ENCODE measurements at regions not wholly inside any gene's neighbourhood (a gene's known extent, or its start where the extent isn't known, plus 50 kb on each side); places are given as distances from the start of the nearest gene placed in this dataset.

DNA sequence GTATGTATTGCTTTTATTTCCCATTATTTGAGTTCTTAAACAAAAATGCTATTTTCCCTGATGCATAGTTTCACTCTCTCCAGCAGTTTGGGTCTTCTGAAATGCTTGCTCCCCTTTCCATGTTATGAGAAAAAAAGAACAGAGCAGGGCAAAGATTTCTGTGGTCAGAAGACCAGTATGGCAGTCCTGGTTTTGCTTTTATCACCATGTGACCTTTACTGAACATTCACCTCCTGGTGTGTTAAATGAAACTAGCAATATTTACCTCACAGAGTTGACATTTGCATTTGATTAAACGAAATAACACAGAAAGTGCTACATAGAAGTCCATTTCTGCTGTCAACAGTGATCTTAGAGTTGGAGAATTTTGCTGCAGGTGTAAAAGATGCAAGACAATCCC lies 141.0 kb upstream of the G2E3 start:
- no peak overlapping the region for H3K4me3 ChIP-seq (ENCODE audit: low read depth in 1 of 5, low read length in 5 of 5)
- H3K27ac ChIP-seq (ENCODE audit: low read depth, low read length) = no peak overlapping the region
- H3K27me3 ChIP-seq (ENCODE audit: control insufficient read depth in 5 of 5, insufficient read depth in 4 of 5, low read length in 5 of 5) = no peaks in the 10 kb centered on the region
- H3K9me3 ChIP-seq (ENCODE audit: control insufficient read depth in 5 of 5, low read length in 5 of 5) = no peaks in the 10 kb centered on the region
- no peaks in the 10 kb centered on the region for H3K4me1 ChIP-seq (ENCODE audit: control insufficient read depth in 5 of 5, insufficient read depth in 5 of 5, low read length in 5 of 5)
- H3K36me3 ChIP-seq (ENCODE audit: control insufficient read depth in 5 of 5, insufficient read depth in 5 of 5, low read length in 5 of 5) = no peaks in the 10 kb centered on the region
- no peak overlapping the region for H3K9ac ChIP-seq (ENCODE audit: low read length in 5 of 5)

DNA sequence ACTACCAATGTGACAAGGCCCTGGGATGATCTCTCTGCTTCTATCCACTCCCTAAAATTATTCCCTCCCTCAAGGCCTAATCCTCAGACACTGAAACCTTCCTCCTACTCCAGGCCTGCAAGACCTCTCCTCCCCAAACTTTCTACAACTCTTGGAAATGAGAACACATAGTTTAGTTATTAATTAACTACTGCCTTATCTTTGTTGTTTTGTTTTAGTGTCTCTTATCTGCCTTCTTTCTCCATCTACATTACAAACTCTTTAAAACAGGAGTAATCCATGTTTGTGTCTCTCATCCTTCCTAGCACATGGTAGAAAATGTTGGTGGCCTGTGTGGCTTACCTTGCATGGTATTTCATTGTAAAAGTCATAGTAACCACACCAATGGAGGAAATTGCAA lies 139.9 kb upstream of the G2E3 start:
- no peaks in the 10 kb centered on the region for H3K36me3 ChIP-seq (ENCODE audit: control insufficient read depth in 5 of 5, insufficient read depth in 5 of 5, low read length in 5 of 5)

DNA sequence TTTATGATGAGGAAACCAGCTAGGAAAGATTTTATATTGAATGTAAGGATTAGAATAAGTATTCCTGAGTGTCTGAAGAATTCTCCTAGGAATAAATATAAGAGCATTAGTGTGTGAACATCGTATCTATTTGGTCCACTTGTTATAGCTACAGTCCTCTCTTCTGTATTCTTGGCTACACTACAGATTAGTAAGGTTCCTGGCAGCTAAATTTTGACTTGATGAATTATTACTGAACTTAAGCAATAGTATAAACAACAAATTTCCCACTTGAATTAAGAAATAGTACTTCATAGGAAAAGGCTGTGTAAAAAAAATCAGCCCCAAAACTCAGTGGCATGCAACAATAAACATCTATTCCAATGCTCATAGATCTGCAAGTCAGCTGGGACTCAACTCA lies 138.4 kb upstream of the G2E3 start:
- Histone ChIP-seq H3K36me3 (ENCODE audit: control insufficient read depth in 5 of 5, insufficient read depth in 5 of 5, low read length in 5 of 5) (no peaks in the 10 kb centered on the region), H3K9ac (ENCODE audit: low read length in 5 of 5) (no peak overlapping the region), H3K4me3 (ENCODE audit: low read depth in 1 of 5, low read length in 5 of 5) (no peak overlapping the region), H3K27me3 (ENCODE audit: control insufficient read depth in 5 of 5, insufficient read depth in 4 of 5, low read length in 5 of 5) (peaks cover 0 to 2% (median 0%) of the 10 kb centered on the region in 5 donors), H3K9me3 (ENCODE audit: control insufficient read depth in 5 of 5, low read length in 5 of 5) (no peaks in the 10 kb centered on the region), H3K27ac (ENCODE audit: low read depth, low read length) (no peak overlapping the region), H3K4me1 (ENCODE audit: control insufficient read depth in 5 of 5, insufficient read depth in 5 of 5, low read length in 5 of 5) (no peaks in the 10 kb centered on the region)

More for the DNA sequence above, 139.9 kb upstream of the G2E3 start:
- Histone ChIP-seq H3K9me3 (ENCODE audit: control insufficient read depth in 5 of 5, low read length in 5 of 5) (no peaks in the 10 kb centered on the region), H3K4me1 (ENCODE audit: control insufficient read depth in 5 of 5, insufficient read depth in 5 of 5, low read length in 5 of 5) (no peaks in the 10 kb centered on the region), H3K9ac (ENCODE audit: low read length in 5 of 5) (no peak overlapping the region), H3K27me3 (ENCODE audit: control insufficient read depth in 5 of 5, insufficient read depth in 4 of 5, low read length in 5 of 5) (no peaks in the 10 kb centered on the region), H3K4me3 (ENCODE audit: low read depth in 1 of 5, low read length in 5 of 5) (no peak overlapping the region), H3K27ac (ENCODE audit: low read depth, low read length) (no peak overlapping the region)

DNA sequence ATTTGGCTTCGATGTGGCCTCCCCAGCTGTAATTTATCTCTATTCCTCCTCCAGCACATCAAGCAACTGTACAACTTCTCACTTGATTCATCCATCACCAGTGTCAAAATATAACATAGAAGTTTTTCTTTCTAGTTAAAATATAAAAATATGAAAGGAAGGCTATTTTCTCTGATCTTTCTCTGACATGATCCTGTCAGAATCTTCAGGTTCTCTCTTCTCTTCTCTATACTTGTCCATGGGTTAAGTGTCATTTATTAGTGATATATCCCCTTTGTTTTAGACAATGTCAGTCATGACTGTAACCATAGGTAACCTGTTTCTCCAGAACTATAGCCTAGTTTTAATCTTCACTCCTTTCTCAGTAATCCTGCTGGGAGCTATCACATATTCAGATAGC lies 132.5 kb upstream of the G2E3 start:
- H3K4me3 ChIP-seq (ENCODE audit: low read depth in 1 of 5, low read length in 5 of 5) = no peak overlapping the region
- no peaks in the 10 kb centered on the region for H3K36me3 ChIP-seq (ENCODE audit: control insufficient read depth in 5 of 5, insufficient read depth in 5 of 5, low read length in 5 of 5)
- no peaks in the 10 kb centered on the region for H3K9me3 ChIP-seq (ENCODE audit: control insufficient read depth in 5 of 5, low read length in 5 of 5)
- H3K27ac ChIP-seq (ENCODE audit: low read depth, low read length) = no peak overlapping the region
- H3K27me3 ChIP-seq (ENCODE audit: control insufficient read depth in 5 of 5, insufficient read depth in 4 of 5, low read length in 5 of 5) = peaks cover 0 to 2% (median 0%) of the 10 kb centered on the region in 5 donors
- no peaks in the 10 kb centered on the region for H3K4me1 ChIP-seq (ENCODE audit: control insufficient read depth in 5 of 5, insufficient read depth in 5 of 5, low read length in 5 of 5)
- no peak overlapping the region for H3K9ac ChIP-seq (ENCODE audit: low read length in 5 of 5)

DNA sequence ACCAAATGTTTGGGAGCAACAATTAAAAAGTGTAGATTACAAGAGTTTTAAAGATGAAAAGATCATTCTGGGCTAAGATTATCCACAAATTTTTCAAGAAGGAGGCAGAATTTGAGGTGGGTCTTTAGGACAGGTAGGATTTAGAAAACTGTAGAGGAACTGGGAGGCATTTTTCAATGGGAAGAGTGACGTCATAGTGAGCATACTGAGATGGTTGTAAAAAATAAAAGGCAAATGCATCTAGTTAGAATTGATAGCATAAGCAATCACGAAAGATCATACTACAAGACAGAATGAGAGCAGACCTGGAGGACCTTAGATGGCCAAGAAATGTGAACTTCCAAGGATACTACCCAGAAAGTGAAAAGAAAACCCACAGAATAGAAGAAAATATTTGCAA lies 131.6 kb upstream of the G2E3 start:
- Histone ChIP-seq H3K27ac (ENCODE audit: low read depth, low read length) (no peak overlapping the region), H3K36me3 (ENCODE audit: control insufficient read depth in 5 of 5, insufficient read depth in 5 of 5, low read length in 5 of 5) (no peaks in the 10 kb centered on the region), H3K9ac (ENCODE audit: low read length in 5 of 5) (no peak overlapping the region), H3K4me3 (ENCODE audit: low read depth in 1 of 5, low read length in 5 of 5) (no peak overlapping the region), H3K9me3 (ENCODE audit: control insufficient read depth in 5 of 5, low read length in 5 of 5) (no peaks in the 10 kb centered on the region), H3K27me3 (ENCODE audit: control insufficient read depth in 5 of 5, insufficient read depth in 4 of 5, low read length in 5 of 5) (peaks cover 0 to 2% (median 0%) of the 10 kb centered on the region in 5 donors), H3K4me1 (ENCODE audit: control insufficient read depth in 5 of 5, insufficient read depth in 5 of 5, low read length in 5 of 5) (no peaks in the 10 kb centered on the region)

DNA sequence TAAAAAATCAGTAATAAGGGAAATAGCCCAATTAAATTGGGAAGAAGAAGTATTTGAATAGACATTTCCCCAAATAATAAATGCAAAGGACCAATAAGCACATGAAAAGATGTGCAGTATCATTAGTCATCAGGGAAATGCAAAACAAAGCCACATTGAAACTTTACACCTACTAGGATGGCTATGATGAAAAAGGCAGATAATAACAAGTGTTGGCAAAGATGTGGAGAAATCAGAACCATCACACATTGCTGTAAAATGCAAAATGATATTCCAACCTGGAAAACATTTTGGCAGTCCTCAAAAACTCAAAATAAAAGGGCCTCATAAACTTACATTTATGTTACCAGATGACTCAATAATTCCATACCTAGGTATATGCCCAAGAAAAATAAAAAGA lies 131.1 kb upstream of the G2E3 start:
- H3K9me3 ChIP-seq (ENCODE audit: control insufficient read depth in 5 of 5, low read length in 5 of 5) = no peaks in the 10 kb centered on the region
- no peak overlapping the region for H3K9ac ChIP-seq (ENCODE audit: low read length in 5 of 5)
- no peaks in the 10 kb centered on the region for H3K36me3 ChIP-seq (ENCODE audit: control insufficient read depth in 5 of 5, insufficient read depth in 5 of 5, low read length in 5 of 5)
- no peak overlapping the region for H3K27ac ChIP-seq (ENCODE audit: low read depth, low read length)
- H3K4me1 ChIP-seq (ENCODE audit: control insufficient read depth in 5 of 5, insufficient read depth in 5 of 5, low read length in 5 of 5) = no peaks in the 10 kb centered on the region
- H3K4me3 ChIP-seq (ENCODE audit: low read depth in 1 of 5, low read length in 5 of 5) = no peak overlapping the region
- peaks cover 0 to 2% (median 0%) of the 10 kb centered on the region in 5 donors for H3K27me3 ChIP-seq (ENCODE audit: control insufficient read depth in 5 of 5, insufficient read depth in 4 of 5, low read length in 5 of 5)

DNA sequence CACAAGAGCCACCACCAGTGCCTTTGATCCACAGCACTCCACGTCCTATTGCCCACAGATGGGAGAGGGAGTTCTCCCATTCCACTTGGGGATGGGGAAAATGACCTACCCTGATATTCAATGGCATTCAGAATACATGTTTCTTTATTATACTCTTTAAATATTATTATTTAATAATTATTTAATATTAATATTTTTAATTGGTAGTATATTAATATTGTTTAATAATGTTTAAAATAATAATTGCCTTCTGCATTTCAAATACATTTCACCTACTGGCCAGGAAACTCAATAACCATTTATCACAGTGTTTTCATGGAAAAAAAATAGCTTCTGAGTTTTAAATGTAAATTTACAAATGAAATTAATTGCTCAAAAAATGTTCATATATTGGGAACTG lies 127.4 kb upstream of the G2E3 start:
- no peaks in the 10 kb centered on the region for H3K4me1 ChIP-seq (ENCODE audit: control insufficient read depth in 5 of 5, insufficient read depth in 5 of 5, low read length in 5 of 5)
- no peak overlapping the region for H3K4me3 ChIP-seq (ENCODE audit: low read depth in 1 of 5, low read length in 5 of 5)
- H3K9me3 ChIP-seq (ENCODE audit: control insufficient read depth in 5 of 5, low read length in 5 of 5) = no peaks in the 10 kb centered on the region
- H3K9ac ChIP-seq (ENCODE audit: low read length in 5 of 5) = no peak overlapping the region
- H3K27ac ChIP-seq (ENCODE audit: low read depth, low read length) = no peak overlapping the region
- no peaks in the 10 kb centered on the region for H3K27me3 ChIP-seq (ENCODE audit: control insufficient read depth in 5 of 5, insufficient read depth in 4 of 5, low read length in 5 of 5)
- H3K36me3 ChIP-seq (ENCODE audit: control insufficient read depth in 5 of 5, insufficient read depth in 5 of 5, low read length in 5 of 5) = no peaks in the 10 kb centered on the region

DNA sequence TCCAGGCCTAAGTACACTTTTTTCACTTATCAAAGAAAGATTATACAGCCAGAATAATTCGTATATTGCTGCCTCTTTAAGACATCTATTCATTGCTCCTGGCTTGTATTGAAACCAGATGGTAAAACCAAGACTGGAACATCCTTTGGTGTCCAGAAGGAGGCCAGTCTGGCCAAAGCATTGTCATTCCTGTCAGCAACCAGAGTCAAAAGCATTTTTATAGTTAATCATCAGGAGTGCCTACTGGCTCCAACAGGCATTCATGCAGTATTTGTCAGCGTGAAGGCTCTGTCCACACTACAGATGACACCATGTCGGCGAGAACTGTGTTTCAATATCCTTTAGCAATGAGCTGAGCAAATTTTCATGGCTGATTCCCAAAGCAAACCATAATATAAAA lies 118.0 kb upstream of the G2E3 start:
- Histone ChIP-seq H3K4me1 (ENCODE audit: control insufficient read depth in 5 of 5, insufficient read depth in 5 of 5, low read length in 5 of 5) (no peaks in the 10 kb centered on the region), H3K36me3 (ENCODE audit: control insufficient read depth in 5 of 5, insufficient read depth in 5 of 5, low read length in 5 of 5) (no peaks in the 10 kb centered on the region), H3K4me3 (ENCODE audit: low read depth in 1 of 5, low read length in 5 of 5) (no peak overlapping the region), H3K27me3 (ENCODE audit: control insufficient read depth in 5 of 5, insufficient read depth in 4 of 5, low read length in 5 of 5) (no peaks in the 10 kb centered on the region), H3K9me3 (ENCODE audit: control insufficient read depth in 5 of 5, low read length in 5 of 5) (no peaks in the 10 kb centered on the region), H3K27ac (ENCODE audit: low read depth, low read length) (no peak overlapping the region), H3K9ac (ENCODE audit: low read length in 5 of 5) (no peak overlapping the region)

DNA sequence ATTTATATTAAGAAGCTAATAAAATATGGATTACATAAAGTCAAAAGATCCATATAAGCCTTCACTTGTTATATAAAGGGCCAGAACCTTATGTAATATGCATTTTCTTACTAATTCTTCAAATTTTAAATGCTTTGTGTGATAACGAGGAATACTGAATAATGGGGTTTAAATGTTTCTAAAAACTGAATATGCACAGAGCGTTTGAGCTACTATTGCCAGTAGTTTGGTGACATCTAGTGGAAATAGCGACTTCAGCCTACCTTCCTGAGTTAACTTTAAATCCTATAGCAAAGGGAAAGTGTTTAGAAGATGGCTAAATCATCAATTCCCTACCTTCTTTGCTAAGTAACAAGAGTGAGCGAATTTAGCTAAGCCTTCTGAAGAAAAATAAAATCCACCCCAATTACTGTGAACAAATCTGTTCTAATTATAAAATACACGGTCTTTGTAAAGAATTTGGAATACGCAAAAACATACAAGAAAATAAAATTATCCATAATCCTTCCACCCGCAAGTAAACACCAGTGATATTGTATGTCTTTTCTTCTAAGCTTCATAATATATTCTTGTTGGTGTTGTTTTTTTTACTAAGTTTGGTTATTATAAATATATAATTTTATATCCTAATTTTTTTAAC lies 115.5 kb upstream of the G2E3 start:
- Histone ChIP-seq H3K27me3 (ENCODE audit: control insufficient read depth in 5 of 5, insufficient read depth in 4 of 5, low read length in 5 of 5) (no peaks in the 10 kb centered on the region), H3K9me3 (ENCODE audit: control insufficient read depth in 5 of 5, low read length in 5 of 5) (no peaks in the 10 kb centered on the region), H3K4me1 (ENCODE audit: control insufficient read depth in 5 of 5, insufficient read depth in 5 of 5, low read length in 5 of 5) (no peaks in the 10 kb centered on the region), H3K27ac (ENCODE audit: low read depth, low read length) (no peak overlapping the region), H3K4me3 (ENCODE audit: low read depth in 1 of 5, low read length in 5 of 5) (no peak overlapping the region), H3K9ac (ENCODE audit: low read length in 5 of 5) (no peak overlapping the region), H3K36me3 (ENCODE audit: control insufficient read depth in 5 of 5, insufficient read depth in 5 of 5, low read length in 5 of 5) (no peaks in the 10 kb centered on the region)

DNA sequence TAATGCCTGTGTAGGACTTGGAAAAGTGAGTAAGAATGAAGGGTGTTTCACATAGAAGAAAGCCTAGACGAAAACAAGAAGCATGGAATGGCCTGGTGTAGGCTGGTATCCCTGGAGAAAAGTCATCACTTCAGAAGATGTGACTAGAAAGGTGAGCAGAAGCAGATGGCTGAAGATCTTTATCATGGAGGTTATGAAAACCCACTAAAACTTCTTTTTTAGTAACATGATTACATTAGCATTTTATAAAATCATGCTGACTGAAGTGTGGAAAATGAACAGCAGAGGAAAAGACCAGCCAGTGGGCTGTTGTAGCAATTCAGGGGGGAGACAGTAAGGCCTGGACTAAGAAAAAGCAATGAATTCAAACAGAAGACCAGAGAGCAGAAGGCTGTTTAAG lies 114.5 kb upstream of the G2E3 start:
- Histone ChIP-seq H3K36me3 (ENCODE audit: control insufficient read depth in 5 of 5, insufficient read depth in 5 of 5, low read length in 5 of 5) (no peaks in the 10 kb centered on the region), H3K4me3 (ENCODE audit: low read depth in 1 of 5, low read length in 5 of 5) (no peak overlapping the region), H3K9me3 (ENCODE audit: control insufficient read depth in 5 of 5, low read length in 5 of 5) (no peaks in the 10 kb centered on the region), H3K27me3 (ENCODE audit: control insufficient read depth in 5 of 5, insufficient read depth in 4 of 5, low read length in 5 of 5) (no peaks in the 10 kb centered on the region), H3K9ac (ENCODE audit: low read length in 5 of 5) (no peak overlapping the region), H3K27ac (ENCODE audit: low read depth, low read length) (no peak overlapping the region), H3K4me1 (ENCODE audit: control insufficient read depth in 5 of 5, insufficient read depth in 5 of 5, low read length in 5 of 5) (no peaks in the 10 kb centered on the region)

Data from subcutaneous abdominal adipose tissue (tissue), 5 donors.